SK-N-SH (cell line): ENCODE measurements at regions not wholly inside any gene's neighbourhood (a gene's known extent, or its start where the extent isn't known, plus 50 kb on each side); places are given as distances from the start of the nearest gene placed in this dataset.

Experiments used
- CTCF ChIA-PET: fragments of 300-600, 350-600 bp; formaldehyde crosslinking; extraction: SDS; loops from one replicate; lab custom pipeline; 2021; lab: Yijun Ruan, JAX
- POLR2A ChIA-PET: fragments of 350-600 bp; sonication (Branson Sonifier 250); formaldehyde crosslinking; extraction: SDS; loops from one replicate; lab custom pipeline; 2020; ENCODE audit warnings: antibody characterized with exemption, inconsistent platforms; lab: Yijun Ruan, JAX
- DNase-seq: peaks from one replicate; pipeline ENCODE4 v3.0.0; 2012
- H2AFZ ChIP-seq: fragments of 200-600 bp; sonication (generic); 2 replicates; pipeline ENCODE4 v1.8.1; 2016; ENCODE audit warnings: antibody characterized with exemption, mild to moderate bottlenecking, low read depth
- H3F3A ChIP-seq: fragments of 200-600 bp; sonication (generic); replicated peaks from 2 replicates; pipeline ENCODE3; 2016; ENCODE audit warnings: antibody characterized with exemption, mild to moderate bottlenecking; ENCODE audit not compliant: insufficient read depth
- H3K27ac ChIP-seq, 2 experiments: fragments of 200-500 bp in 1 of 2; fragments of 200-600 bp in 1 of 2; sonication (Bioruptor generic) in 1 of 2; sonication (generic), shearing (Covaris generic) in 1 of 2; 2 replicates each; pipeline versions ENCODE4 v1.5.1 to v1.6.1; 2014 to 2016; ENCODE audit warnings: low read depth in 2 of 2, inconsistent platforms in 1 of 2, low read length in 1 of 2, mild to moderate bottlenecking in 1 of 2, mixed read lengths in 1 of 2
- H3K27me3 ChIP-seq: fragments of 200-600 bp; sonication (generic), shearing (Covaris generic); 2 replicates; pipeline ENCODE4 v1.6.1; 2016; ENCODE audit warnings: mixed run types; ENCODE audit not compliant: insufficient read depth
- H3K36me3 ChIP-seq, 2 experiments: fragments of 200-500 bp in 1 of 2; fragments of 200-600 bp in 1 of 2; sonication (Bioruptor generic) in 1 of 2; sonication (generic) in 1 of 2; replicated peaks in 1 of 2; 2 replicates each; pipeline versions ENCODE3 to v1.5.1; 2014 to 2016; ENCODE audit warnings: low read length in 1 of 2, mild to moderate bottlenecking in 1 of 2; ENCODE audit not compliant: insufficient read depth in 2 of 2, control insufficient read depth in 1 of 2
- H3K4me1 ChIP-seq, 2 experiments: fragments of 200-500 bp in 1 of 2; fragments of 200-600 bp in 1 of 2; sonication (Bioruptor generic) in 1 of 2; sonication (generic), shearing (Covaris generic) in 1 of 2; 2 replicates each; pipeline versions ENCODE4 v1.5.1 to v1.6.1; 2014 to 2016; ENCODE audit warnings: low read depth in 1 of 2, low read length in 1 of 2, mixed run types in 1 of 2; ENCODE audit not compliant: insufficient read depth in 2 of 2, control insufficient read depth in 1 of 2
- H3K4me2 ChIP-seq: fragments of 200-600 bp; sonication (generic), shearing (Covaris generic); 2 replicates; pipeline ENCODE4 v1.6.1; 2017; ENCODE audit warnings: mixed run types
- H3K4me3 ChIP-seq, 2 experiments: fragments of 200-500 bp in 1 of 2; fragments of 200-600 bp in 1 of 2; sonication (Bioruptor generic) in 1 of 2; sonication (generic), shearing (Covaris generic) in 1 of 2; 2 replicates each; pipeline versions ENCODE4 v1.5.1 to v1.8.1; 2014 to 2016; ENCODE audit warnings: low read depth in 2 of 2, inconsistent platforms in 1 of 2, low read length in 1 of 2, mild to moderate bottlenecking in 1 of 2, mixed read lengths in 1 of 2, moderate library complexity in 1 of 2
- H3K79me2 ChIP-seq: fragments of 200-600 bp; sonication (generic); 2 replicates; pipeline ENCODE4 v1.8.1; 2017; ENCODE audit warnings: mild to moderate bottlenecking; ENCODE audit not compliant: insufficient read depth
- H3K9ac ChIP-seq: fragments of 200-600 bp; sonication (generic); 2 replicates; pipeline ENCODE4 v1.6.1; 2017; ENCODE audit warnings: mixed run types
- H3K9me2 ChIP-seq: fragments of 200-600 bp; sonication (generic); 2 replicates; pipeline ENCODE4 v1.6.1; 2017; ENCODE audit warnings: mixed run types
- H3K9me3 ChIP-seq: fragments of 200-600 bp; sonication (generic); 2 replicates; pipeline ENCODE4 v1.6.1; 2017; ENCODE audit warnings: mixed run types, mild to moderate bottlenecking, moderate library complexity
- H4K20me1 ChIP-seq: fragments of 200-600 bp; sonication (generic); 2 replicates; pipeline ENCODE4 v1.6.1; 2017; ENCODE audit warnings: mild to moderate bottlenecking, mixed run types; ENCODE audit not compliant: insufficient read depth
- CTCF ChIP-seq: fragments of 200-600 bp; sonication (generic); IDR thresholded peaks from 2 replicates; pipeline ENCODE4 v1.6.1; 2017; ENCODE audit warnings: antibody characterized with exemption, mild to moderate bottlenecking, moderate library complexity
- ELF1 ChIP-seq: IDR thresholded peaks from 2 replicates; pipeline ENCODE4 v1.4.0; 2012
- EZH2phosphoT487 ChIP-seq: fragments of 200-600 bp; sonication (generic); IDR thresholded peaks from 2 replicates; pipeline ENCODE4 v1.6.1; 2017; ENCODE audit warnings: low read depth, mixed run types, mild to moderate bottlenecking, antibody characterized with exemption, moderate library complexity, borderline replicate concordance
- FOXJ3 ChIP-seq: sonication (generic); formaldehyde crosslinking; IDR thresholded peaks from 2 replicates; pipeline ENCODE4 v1.5.1; 2020; ENCODE audit warnings: mild to moderate bottlenecking, missing genetic modification reagents
- GABPA ChIP-seq: IDR thresholded peaks from 2 replicates; pipeline ENCODE4 v1.4.0; 2012; ENCODE audit warnings: low read depth, mild to moderate bottlenecking
- JUND ChIP-seq: IDR thresholded peaks from 2 replicates; pipeline ENCODE4 v1.4.0; 2012
- MEF2A ChIP-seq: IDR thresholded peaks from 2 replicates; pipeline ENCODE4 v1.4.0; 2012; ENCODE audit warnings: low read depth, borderline replicate concordance
- PBX3 ChIP-seq: IDR thresholded peaks from 2 replicates; pipeline ENCODE4; 2012
- RAD21 ChIP-seq: IDR thresholded peaks from 2 replicates; pipeline ENCODE4 v1.6.1; 2012; ENCODE audit warnings: mild to moderate bottlenecking, low read length
- RCOR1 ChIP-seq: fragments of 150-350 bp; IDR thresholded peaks from 2 replicates; pipeline ENCODE4 v1.6.1; 2017; ENCODE audit warnings: antibody characterized with exemption, low read length
- REST ChIP-seq: IDR thresholded peaks from 2 replicates; pipeline ENCODE4 v1.6.1; 2012; ENCODE audit warnings: mild to moderate bottlenecking, low read depth, low read length, moderate library complexity
- RFX5 ChIP-seq: IDR thresholded peaks from 2 replicates; pipeline ENCODE4 v1.6.1; 2012; ENCODE audit warnings: mild to moderate bottlenecking, improper control_type of control experiment, low read length
- SMC3 ChIP-seq: IDR thresholded peaks from 2 replicates; pipeline ENCODE4 v1.6.1; 2012; ENCODE audit warnings: low read depth, low read length, improper control_type of control experiment
- TAF1 ChIP-seq: IDR thresholded peaks from 2 replicates; pipeline ENCODE4 v1.6.1; 2012; ENCODE audit warnings: low read depth, mild to moderate bottlenecking, low read length, moderate library complexity, borderline replicate concordance
- TEAD4 ChIP-seq: IDR thresholded peaks from 2 replicates; pipeline ENCODE4 v1.4.0; 2012; ENCODE audit warnings: mild to moderate bottlenecking, borderline replicate concordance; ENCODE audit not compliant: insufficient read depth
- USF2 ChIP-seq: fragments of 150-350 bp; IDR thresholded peaks from 2 replicates; pipeline ENCODE4 v1.6.1; 2017; ENCODE audit warnings: antibody characterized with exemption, low read length, low read depth, borderline replicate concordance
- YY1 ChIP-seq: IDR thresholded peaks from 2 replicates; pipeline ENCODE4 v1.4.0; 2012; ENCODE audit warnings: low read depth, mild to moderate bottlenecking
- ZBTB33 ChIP-seq: IDR thresholded peaks from 2 replicates; pipeline ENCODE4 v1.4.0; 2012; ENCODE audit warnings: low read depth, borderline replicate concordance
- WGBS: methylation state at CpG from one replicate; pipeline ENCODE4 v1.1.6; 2017; ENCODE audit warnings: low lambda C conversion rate; 5-methylcytosine and 5-hydroxymethylcytosine counted together

GRCh38 chr18:67634631-67635338 is 118.3 kb upstream of the DSEL start:
- Histone ChIP-seq H3K9me3 (no peaks in the 10 kb centered on the region), H3K4me3 (no peak overlapping the region), H2AFZ (no peak overlapping the region), H3K27ac (no peak overlapping the region), H4K20me1 (no peaks in the 10 kb centered on the region), H3K4me2 (no peak overlapping the region), H3K4me1 (no peaks in the 10 kb centered on the region; a peak in 1 of 4 replicates), H3K9me2 (no peaks in the 10 kb centered on the region), H3F3A (no peaks in the 10 kb centered on the region), H3K36me3 (no peaks in the 10 kb centered on the region), H3K79me2 (no peaks in the 10 kb centered on the region), H3K27me3 (no peaks in the 10 kb centered on the region), H3K9ac (no peak overlapping the region)
- TF ChIP-seq TEAD4 (no peak), MEF2A (no peak), RCOR1 (no peak), RAD21 (no peak), PBX3 (no peak), JUND (no peak), GABPA (no peak), SMC3 (no peak), USF2 (no peak), CTCF (no peak), REST (no peak), TAF1 (no peak), ZBTB33 (no peak), EZH2phosphoT487 (no peak), FOXJ3 (CRISPR knock-in tag) (no peak), RFX5 (no peak), YY1 (no peak), ELF1 (no peak)
- DNase-seq: no peak
- ChIA-PET POLR2A (no interaction called here), CTCF (no interaction called here)
- 81% methylated on average over 4 of the region's 4 CpGs for WGBS
